ENCODE measurements at regions not wholly inside any gene's neighbourhood (a gene's known extent, or its start where the extent isn't known, plus 50 kb on each side); places are given as distances from the start of the nearest gene placed in this dataset.

DNA sequence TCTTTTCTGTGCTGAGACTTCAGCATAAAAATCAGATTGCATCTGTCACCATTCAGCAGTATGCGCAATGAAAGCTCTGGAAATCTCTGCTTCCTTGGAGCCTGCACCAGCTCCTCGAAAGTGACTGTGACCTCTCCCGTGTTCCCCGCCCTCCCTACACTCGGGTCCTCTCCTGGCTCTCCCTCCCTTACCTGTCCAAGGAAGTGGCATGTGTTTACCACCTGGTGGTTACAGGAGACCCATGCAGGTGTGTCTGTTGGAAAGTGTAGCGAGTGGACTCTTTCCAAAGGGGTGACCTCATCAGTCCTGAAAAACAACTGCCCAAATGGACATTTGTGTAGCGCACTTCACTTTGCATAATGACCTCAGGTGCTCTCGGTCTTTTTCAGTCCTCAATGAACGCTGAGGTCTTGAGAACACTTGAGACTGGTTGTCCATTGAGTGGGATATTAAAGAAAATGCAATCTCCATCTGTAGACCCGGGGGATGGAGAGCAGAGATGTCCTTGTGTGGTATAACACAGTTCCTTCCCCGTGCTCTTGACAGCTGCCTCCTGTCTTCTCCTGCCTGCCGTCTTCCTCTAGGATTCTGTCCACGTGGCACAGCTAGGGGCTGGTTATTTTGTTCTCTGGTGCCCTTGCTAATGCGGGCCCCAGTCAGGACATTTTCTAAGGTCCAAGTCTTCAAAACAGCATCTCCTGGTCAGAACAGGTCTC, 133.2 kb downstream of the ACKR3 start:
- FAIRE-seq (no peak), DNase-seq (ENCODE audit: insufficient read length, low spot score) (no peak)
- TF ChIP-seq CTCF (IDR thresholded peaks at IDR 0.05; ENCODE audit: insufficient read depth, missing control alignments), result no peak

DNA sequence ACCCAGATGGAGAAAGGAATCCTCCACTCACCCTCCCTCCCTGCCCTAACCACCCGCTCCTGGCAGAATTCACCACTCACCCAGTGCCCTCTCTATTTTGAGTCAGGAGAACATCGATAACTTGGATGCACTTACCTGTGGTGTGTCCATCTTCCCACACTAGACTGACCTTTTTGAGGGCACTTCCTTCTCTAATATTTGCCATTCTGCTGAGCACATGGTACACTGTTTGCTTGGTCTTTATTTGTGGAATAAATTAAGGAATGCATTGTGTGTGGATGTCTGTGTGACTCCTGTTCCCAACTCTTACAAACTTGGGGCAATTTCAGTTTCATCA, 133.7 kb downstream of the ACKR3 start:
- DNase-seq (ENCODE audit: insufficient read length, low spot score) (no peak), FAIRE-seq (no peak)
- TF ChIP-seq CTCF (IDR thresholded peaks at IDR 0.05; ENCODE audit: insufficient read depth, missing control alignments), result no peak

GRCh38 chr2:236703906-236704305, 134.3 kb downstream of the ACKR3 start:
- no peak for DNase-seq (ENCODE audit: insufficient read length, low spot score)
- no peak for FAIRE-seq
- no peak for TF ChIP-seq CTCF (IDR thresholded peaks at IDR 0.05; ENCODE audit: insufficient read depth, missing control alignments)

- no peak for FAIRE-seq
- TF ChIP-seq CTCF (IDR thresholded peaks at IDR 0.05; ENCODE audit: insufficient read depth, missing control alignments), result no peak
- DNase-seq (ENCODE audit: insufficient read length, low spot score), result no peak
These were observed 135.3 kb downstream of the ACKR3 start for GRCh38 chr2:236704887-236705286.

- TF ChIP-seq CTCF (IDR thresholded peaks at IDR 0.05; ENCODE audit: insufficient read depth, missing control alignments), result no peak
- FAIRE-seq, result no peak
- no peak for DNase-seq (ENCODE audit: insufficient read length, low spot score)
These were observed 135.9 kb downstream of the ACKR3 start for GRCh38 chr2:236705295-236706105.

- DNase-seq (ENCODE audit: insufficient read length, low spot score) (no peak), FAIRE-seq (no peak)
- TF ChIP-seq CTCF (IDR thresholded peaks at IDR 0.05; ENCODE audit: insufficient read depth, missing control alignments), result no peak
These were observed 136.7 kb downstream of the ACKR3 start for GRCh38 chr2:236706288-236706687.

- no peak for DNase-seq (ENCODE audit: insufficient read length, low spot score)
- no peak for TF ChIP-seq CTCF (IDR thresholded peaks at IDR 0.05; ENCODE audit: insufficient read depth, missing control alignments)
- no peak for FAIRE-seq
These were observed 137.2 kb downstream of the ACKR3 start for GRCh38 chr2:236706803-236707202.
